Fibroblast of skin of right biceps (primary cell): ENCODE measurements at regions not wholly inside any gene's neighbourhood (a gene's known extent, or its start where the extent isn't known, plus 50 kb on each side); places are given as distances from the start of the nearest gene placed in this dataset.

ENCODE experiments used
- DNase-seq: peaks from one replicate; pipeline ENCODE4 v3.0.0-alpha.2; 2013

- no peak for DNase-seq
Observed at GRCh38 chr2:220880623-220881596, 691.2 kb downstream of the EPHA4 start.

GRCh38 chr2:220882507-220882906 lies 689.6 kb downstream of the EPHA4 start:
- DNase-seq, result no peak

GRCh38 chr2:220885593-220885992 lies 686.5 kb downstream of the EPHA4 start:
- DNase-seq, result no peak

GRCh38 chr2:220887271-220887870 lies 684.7 kb downstream of the EPHA4 start:
- peak; percentile 30 for DNase-seq

- DNase-seq, result peak; percentile 27
Observed at GRCh38 chr2:220887876-220888275, 684.2 kb downstream of the EPHA4 start.

GRCh38 chr2:220890931-220891330 lies 681.2 kb downstream of the EPHA4 start:
- DNase-seq, result no peak

- DNase-seq, result peak; percentile 88
Observed at GRCh38 chr2:220891405-220891804, 680.7 kb downstream of the EPHA4 start.

- no peak for DNase-seq
Observed at GRCh38 chr2:220892018-220892634, 680.0 kb downstream of the EPHA4 start.

GRCh38 chr2:220893411-220893810 lies 678.7 kb downstream of the EPHA4 start:
- peak; percentile 48 for DNase-seq

GRCh38 chr2:220894069-220894468 lies 678.0 kb downstream of the EPHA4 start:
- peak; percentile 22 for DNase-seq

GRCh38 chr2:220899492-220899891 lies 672.6 kb downstream of the EPHA4 start:
- DNase-seq, result no peak

- no peak for DNase-seq
Observed at GRCh38 chr2:220904015-220904414, 668.1 kb downstream of the EPHA4 start.

- DNase-seq, result no peak
Observed at GRCh38 chr2:220913384-220913783, 658.7 kb downstream of the EPHA4 start.

- no peak for DNase-seq
Observed at GRCh38 chr2:220915092-220915623, 656.9 kb downstream of the EPHA4 start.

GRCh38 chr2:220916931-220917330 lies 655.2 kb downstream of the EPHA4 start:
- DNase-seq, result no peak

- peak; percentile 51 for DNase-seq
Observed at GRCh38 chr2:220930271-220931076, 641.6 kb downstream of the EPHA4 start.

GRCh38 chr2:220931491-220931890 lies 640.6 kb downstream of the EPHA4 start:
- DNase-seq, result peak; percentile 32

GRCh38 chr2:220932041-220932440 lies 640.1 kb downstream of the EPHA4 start:
- DNase-seq, result no peak

- no peak for DNase-seq
Observed at GRCh38 chr2:220935789-220936321, 636.2 kb downstream of the EPHA4 start.

GRCh38 chr2:220936641-220937197 lies 635.4 kb downstream of the EPHA4 start:
- no peak for DNase-seq

- no peak for DNase-seq
Observed at GRCh38 chr2:220937245-220937644, 634.9 kb downstream of the EPHA4 start.

GRCh38 chr2:220940646-220941045 lies 631.5 kb downstream of the EPHA4 start:
- DNase-seq, result no peak
